CD14-positive monocyte (primary cell): ENCODE measurements at regions not wholly inside any gene's neighbourhood (a gene's known extent, or its start where the extent isn't known, plus 50 kb on each side); places are given as distances from the start of the nearest gene placed in this dataset.

Experiments used
- DNase-seq, 3 donors: peaks; one replicate each; pipeline ENCODE4 v3.0.0-alpha.2; 2011 to 2022
- H2AFZ ChIP-seq: 2 replicates; pipeline ENCODE4 v1.6.0; 2012; ENCODE audit warnings: mild to moderate bottlenecking, low read depth, low read length, inconsistent platforms; ENCODE audit not compliant: insufficient read depth, poor library complexity, severe bottlenecking
- H3K27ac ChIP-seq, 2 donors: 1 replicate in 1 of 2; 2 replicates in 1 of 2; pipeline ENCODE4 v1.5.1; 2012 to 2013; ENCODE audit warnings: low read length in 2 of 2, control low read depth in 1 of 2, inconsistent platforms in 1 of 2, low read depth in 1 of 2, mild to moderate bottlenecking in 1 of 2
- H3K27me3 ChIP-seq, 2 donors: one replicate each; pipeline versions ENCODE4 v1.6.0 to v1.6.1; 2011 to 2013; ENCODE audit warnings: low read length in 2 of 2; ENCODE audit not compliant: control insufficient read depth in 2 of 2, insufficient read depth in 2 of 2
- H3K36me3 ChIP-seq, 2 donors: replicated peaks in 1 of 2; 1 replicate in 1 of 2; 2 replicates in 1 of 2; pipeline versions ENCODE4 v1.5.1 to v1.6.1; 2012 to 2013; ENCODE audit warnings: low read length in 2 of 2, control low read depth in 1 of 2, inconsistent platforms in 1 of 2, mild to moderate bottlenecking in 1 of 2; ENCODE audit not compliant: insufficient read depth in 2 of 2, control insufficient read depth in 1 of 2
- H3K4me1 ChIP-seq, 2 donors: 1 replicate in 1 of 2; 2 replicates in 1 of 2; pipeline versions ENCODE4 v1.5.1 to v1.6.1; 2012 to 2013; ENCODE audit warnings: low read length in 2 of 2, control low read depth in 1 of 2, inconsistent platforms in 1 of 2, mild to moderate bottlenecking in 1 of 2, moderate library complexity in 1 of 2; ENCODE audit not compliant: insufficient read depth in 2 of 2, control insufficient read depth in 1 of 2
- H3K4me2 ChIP-seq: replicated peaks from 2 replicates; pipeline ENCODE3; 2012; ENCODE audit warnings: low read length, moderate library complexity, mild to moderate bottlenecking; ENCODE audit not compliant: poor library complexity, severe bottlenecking; ENCODE audit errors: extremely low read depth
- H3K4me3 ChIP-seq, 3 experiments: fragments of 200-600 bp in 1 of 3; sonication (generic) in 1 of 3; replicated peaks in 1 of 3; 1 replicate in 2 of 3; 2 replicates in 1 of 3; pipeline ENCODE4 v1.5.1; 2011 to 2013; ENCODE audit warnings: low read length in 3 of 3, mild to moderate bottlenecking in 3 of 3, control low read depth in 2 of 3, low read depth in 2 of 3, inconsistent platforms in 1 of 3, moderate library complexity in 1 of 3
- H3K79me2 ChIP-seq: 2 replicates; pipeline ENCODE4 v1.6.0; 2012; ENCODE audit warnings: mild to moderate bottlenecking, control low read depth, inconsistent platforms, low read length, moderate library complexity; ENCODE audit not compliant: insufficient read depth
- H3K9ac ChIP-seq: 2 replicates; pipeline ENCODE4 v1.6.0; 2017; ENCODE audit warnings: low read length, mild to moderate bottlenecking; ENCODE audit not compliant: insufficient read depth, poor library complexity, severe bottlenecking
- H3K9me3 ChIP-seq, 2 donors: replicated peaks in 1 of 2; 1 replicate in 1 of 2; 2 replicates in 1 of 2; pipeline versions ENCODE4 v1.5.1 to v1.6.1; 2012 to 2013; ENCODE audit warnings: low read length in 2 of 2, control low read depth in 1 of 2; ENCODE audit not compliant: control insufficient read depth in 1 of 2, insufficient read depth in 1 of 2
- H4K20me1 ChIP-seq: 2 replicates; pipeline ENCODE4 v1.6.0; 2012; ENCODE audit warnings: mild to moderate bottlenecking, low read length, control low read depth, moderate library complexity; ENCODE audit not compliant: insufficient read depth
- H3K27ac Mint-ChIP-seq, 7 donors: one replicate each; pipeline ENCODE4 v1.8.0; 2020; ENCODE audit warnings: mild to moderate bottlenecking in 7 of 7, mixed read lengths in 7 of 7, moderate library complexity in 6 of 7, inconsistent platforms in 2 of 7
- H3K27me3 Mint-ChIP-seq, 3 donors: one replicate each; pipeline ENCODE4 v1.8.0; 2021 to 2022; ENCODE audit warnings: low read depth in 3 of 3, mild to moderate bottlenecking in 3 of 3, mixed read lengths in 3 of 3, moderate library complexity in 3 of 3, inconsistent platforms in 1 of 3
- H3K36me3 Mint-ChIP-seq, 2 donors: one replicate each; pipeline ENCODE4 v1.8.0; 2020; ENCODE audit warnings: mixed read lengths in 2 of 2, inconsistent platforms in 1 of 2, mild to moderate bottlenecking in 1 of 2
- H3K4me1 Mint-ChIP-seq: one replicate; pipeline ENCODE4 v1.8.0; 2020; ENCODE audit warnings: mild to moderate bottlenecking, mixed read lengths
- H3K4me3 Mint-ChIP-seq, 2 donors: one replicate each; pipeline ENCODE4 v1.8.0; 2020; ENCODE audit warnings: mild to moderate bottlenecking in 2 of 2, mixed read lengths in 2 of 2, moderate library complexity in 1 of 2
- H3K9me3 Mint-ChIP-seq, 7 donors: one replicate each; pipeline ENCODE4 v1.8.0; 2020 to 2022; ENCODE audit warnings: mixed read lengths in 7 of 7, mild to moderate bottlenecking in 6 of 7, moderate library complexity in 6 of 7, inconsistent platforms in 2 of 7
- CTCF ChIP-seq: fragments of 200-600 bp; IDR thresholded peaks from one replicate; pipeline ENCODE4 v1.8.0; 2022; ENCODE audit warnings: antibody characterized with exemption, mild to moderate bottlenecking
- WGBS: methylation state at CpG from one replicate; pipeline ENCODE4 v1.1.5; 2013; ENCODE audit warnings: missing lambda C conversion rate; ENCODE audit not compliant: insufficient coverage; 5-methylcytosine and 5-hydroxymethylcytosine counted together
- intact Hi-C, 2 donors: fragments of 100-400 bp; cut with micrococcal nuclease; formaldehyde crosslinking; loops; one replicate each; pipeline versions ENCODE4 v1.15.0 to v1.15.1; 2023

- TF ChIP-seq CTCF: no peak
- H3K27me3 ChIP-seq: peaks cover 6% of the 10 kb centered on the region in 2 donors
- H3K9me3 Mint-ChIP-seq: peaks cover 0 to 1% (median 0%) of the 10 kb centered on the region in 7 donors
- WGBS: no CpG with 5 or more reads among the region's 1 CpG
- H3K36me3 ChIP-seq: no peaks in the 10 kb centered on the region
- H3K9me3 ChIP-seq: no peaks in the 10 kb centered on the region
- H3K27ac Mint-ChIP-seq: no peak overlapping the region
- H3K36me3 Mint-ChIP-seq: no peaks in the 10 kb centered on the region
- H4K20me1 ChIP-seq: no peaks in the 10 kb centered on the region
- DNase-seq: no peak
- no peaks in the 10 kb centered on the region for H3K79me2 ChIP-seq
- no peak overlapping the region for H3K9ac ChIP-seq
- H3K27ac ChIP-seq: no peak overlapping the region
- no peak overlapping the region for H3K4me3 Mint-ChIP-seq
- intact Hi-C loops: no loop called here
- no peak overlapping the region for H3K4me2 ChIP-seq
- no peaks in the 10 kb centered on the region for H3K4me1 ChIP-seq
- no peaks in the 10 kb centered on the region for H3K4me1 Mint-ChIP-seq
- peaks cover 3 to 12% (median 3%) of the 10 kb centered on the region in 3 donors for H3K27me3 Mint-ChIP-seq
- no peak overlapping the region for H3K4me3 ChIP-seq
- no peak overlapping the region for H2AFZ ChIP-seq
Measured at GRCh38 chr12:67077617-67078016, 191.5 kb upstream of the CAND1 start.

GRCh38 chr12:67078957-67079356, 190.2 kb upstream of the CAND1 start:
- H3K27me3 ChIP-seq: peaks cover 6% of the 10 kb centered on the region in 2 donors
- Mint-ChIP-seq H3K9me3 (peaks cover 0 to 1% (median 0%) of the 10 kb centered on the region in 7 donors), H3K4me1 (no peaks in the 10 kb centered on the region), H3K4me3 (no peak overlapping the region), H3K27me3 (peaks cover 5 to 12% (median 8%) of the 10 kb centered on the region in 3 donors), H3K36me3 (no peaks in the 10 kb centered on the region), H3K27ac (no peak overlapping the region)
- H3K4me2 ChIP-seq: no peak overlapping the region
- no peaks in the 10 kb centered on the region for H3K4me1 ChIP-seq
- no peaks in the 10 kb centered on the region for H3K36me3 ChIP-seq
- H3K9me3 ChIP-seq: no peaks in the 10 kb centered on the region
- no peak overlapping the region for H3K9ac ChIP-seq
- no peak for DNase-seq
- intact Hi-C loops: no loop called here
- WGBS: 92% methylated on average over 2 of the region's 4 CpGs
- H3K4me3 ChIP-seq: no peak overlapping the region
- H3K79me2 ChIP-seq: no peaks in the 10 kb centered on the region
- no peak overlapping the region for H2AFZ ChIP-seq
- H4K20me1 ChIP-seq: no peaks in the 10 kb centered on the region
- H3K27ac ChIP-seq: no peak overlapping the region
- TF ChIP-seq CTCF: no peak
